A673 (cell line): ENCODE measurements at regions not wholly inside any gene's neighbourhood (a gene's known extent, or its start where the extent isn't known, plus 50 kb on each side); places are given as distances from the start of the nearest gene placed in this dataset.

ENCODE experiments used
- BruUV-seq: library from RNA; stranded (reverse); fragments of 400-500 nt; replicated peaks from 2 replicates; lab custom pipeline; 2021; lab: Mats Ljungman, UMichigan
- CTCF ChIA-PET: fragments of 300-600 bp; sonication (Branson Sonifier 250); formaldehyde crosslinking; loops from one replicate; lab custom pipeline; 2022; ENCODE audit warnings: antibody characterized with exemption; lab: Charles Lee
- POLR2A ChIA-PET: fragments of 300-600 bp; sonication (Branson Sonifier 250); formaldehyde crosslinking; loops from one replicate; lab custom pipeline; 2022; ENCODE audit warnings: antibody characterized with exemption; ENCODE audit not compliant: low non-redundant PET; lab: Charles Lee
- DNase-seq: peaks from one replicate; pipeline ENCODE4 v3.0.0-alpha.2; 2015; ENCODE audit warnings: low spot score
- H3K27ac ChIP-seq: fragments of 200-600 bp; sonication (generic); 2 replicates; pipeline ENCODE4 v1.5.1; 2016; ENCODE audit warnings: mixed run types, low read depth, mild to moderate bottlenecking, mixed read lengths, antibody characterized with exemption, low read length; ENCODE audit not compliant: poor library complexity, severe bottlenecking
- H3K27me3 ChIP-seq: fragments of 200-600 bp; sonication (generic); replicated peaks from 2 replicates; pipeline ENCODE4 v1.6.1; 2017; ENCODE audit warnings: mixed run types, low read depth, mild to moderate bottlenecking, mixed read lengths, antibody characterized with exemption, low read length; ENCODE audit not compliant: insufficient read depth, poor library complexity
- H3K36me3 ChIP-seq: fragments of 200-600 bp; sonication (generic); 2 replicates; pipeline ENCODE4 v1.6.1; 2016; ENCODE audit warnings: mixed run types, mild to moderate bottlenecking, mixed read lengths, antibody characterized with exemption, low read length; ENCODE audit not compliant: insufficient read depth, poor library complexity, severe bottlenecking
- H3K4me1 ChIP-seq: fragments of 200-600 bp; sonication (generic); 2 replicates; pipeline ENCODE4 v1.6.1; 2017; ENCODE audit warnings: mixed run types, mild to moderate bottlenecking, mixed read lengths, antibody characterized with exemption, low read length; ENCODE audit not compliant: insufficient read depth, poor library complexity, severe bottlenecking
- H3K4me3 ChIP-seq: fragments of 200-600 bp; sonication (generic); 2 replicates; pipeline ENCODE4 v1.5.1; 2016; ENCODE audit warnings: low read depth, mixed run types, mild to moderate bottlenecking, mixed read lengths, low read length; ENCODE audit not compliant: poor library complexity, severe bottlenecking
- H3K9me3 ChIP-seq: fragments of 200-600 bp; sonication (generic); 2 replicates; pipeline ENCODE4 v1.6.1; 2016; ENCODE audit warnings: mixed run types, low read depth, mild to moderate bottlenecking, mixed read lengths, antibody characterized with exemption, low read length; ENCODE audit not compliant: poor library complexity, severe bottlenecking
- EZH2 ChIP-seq: fragments of 200-600 bp; sonication (generic); IDR thresholded peaks from 2 replicates; pipeline ENCODE4 v1.6.1; 2017; ENCODE audit warnings: borderline replicate concordance, low read depth, mild to moderate bottlenecking, mixed read lengths, antibody characterized with exemption, low read length; ENCODE audit not compliant: poor library complexity, severe bottlenecking
- intact Hi-C: fragments of 100-400 bp; cut with micrococcal nuclease; formaldehyde crosslinking; loops from one replicate; pipeline ENCODE4 v1.10.0; 2022; ENCODE audit not compliant: unreplicated experiment
- TF ChIP-seq, protein P1 (sequence below): fragments of 300-800, 200-600 bp; sonication (generic); conservative IDR thresholded peaks from 2 replicates; pipeline ENCODE4 v1.5.1; 2017; ENCODE audit warnings: low read depth, mild to moderate bottlenecking, antibody characterized with exemption, low read length, moderate library complexity, mixed read lengths

- no peak for DNase-seq
- Histone ChIP-seq H3K4me3 (no peak overlapping the region), H3K9me3 (peaks cover 5% of the 10 kb centered on the region), H3K27ac (no peak overlapping the region), H3K36me3 (no peaks in the 10 kb centered on the region), H3K27me3 (no peaks in the 10 kb centered on the region), H3K4me1 (no peaks in the 10 kb centered on the region)
- ChIA-PET CTCF (interaction anchor here (1.0 kb wide), 1 partner anchor 9 kb away, joined by 3 read pairs; no protein-coding TSS in a partner anchor), POLR2A (no interaction called here)
- TF ChIP-seq, protein P1, sequence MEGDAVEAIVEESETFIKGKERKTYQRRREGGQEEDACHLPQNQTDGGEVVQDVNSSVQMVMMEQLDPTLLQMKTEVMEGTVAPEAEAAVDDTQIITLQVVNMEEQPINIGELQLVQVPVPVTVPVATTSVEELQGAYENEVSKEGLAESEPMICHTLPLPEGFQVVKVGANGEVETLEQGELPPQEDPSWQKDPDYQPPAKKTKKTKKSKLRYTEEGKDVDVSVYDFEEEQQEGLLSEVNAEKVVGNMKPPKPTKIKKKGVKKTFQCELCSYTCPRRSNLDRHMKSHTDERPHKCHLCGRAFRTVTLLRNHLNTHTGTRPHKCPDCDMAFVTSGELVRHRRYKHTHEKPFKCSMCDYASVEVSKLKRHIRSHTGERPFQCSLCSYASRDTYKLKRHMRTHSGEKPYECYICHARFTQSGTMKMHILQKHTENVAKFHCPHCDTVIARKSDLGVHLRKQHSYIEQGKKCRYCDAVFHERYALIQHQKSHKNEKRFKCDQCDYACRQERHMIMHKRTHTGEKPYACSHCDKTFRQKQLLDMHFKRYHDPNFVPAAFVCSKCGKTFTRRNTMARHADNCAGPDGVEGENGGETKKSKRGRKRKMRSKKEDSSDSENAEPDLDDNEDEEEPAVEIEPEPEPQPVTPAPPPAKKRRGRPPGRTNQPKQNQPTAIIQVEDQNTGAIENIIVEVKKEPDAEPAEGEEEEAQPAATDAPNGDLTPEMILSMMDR: no peak
- TF ChIP-seq EZH2: no peak
- no TSS peak for BruUV-seq
- intact Hi-C loops: no loop called here
These were observed 218.3 kb downstream of the ICOS start for GRCh38 chr2:204154863-204155262.

DNA sequence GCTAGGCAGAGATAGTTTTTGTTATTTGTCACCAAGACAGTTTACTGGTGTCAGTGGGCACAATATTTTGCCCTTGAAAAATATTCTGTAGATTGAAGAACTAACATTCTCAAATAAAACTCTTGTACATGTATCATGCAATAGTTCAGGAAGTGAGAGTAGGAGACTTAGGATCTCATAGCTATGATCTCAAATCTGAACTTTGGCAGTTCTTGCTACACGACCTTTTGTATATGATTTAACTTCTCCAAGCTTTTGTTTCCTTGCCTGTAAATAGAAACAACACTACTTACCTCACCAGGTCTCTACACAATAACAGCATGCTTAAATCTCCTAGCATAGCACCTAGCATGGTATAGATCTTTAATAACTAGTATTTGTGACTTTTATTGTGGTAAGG, 219.9 kb downstream of the ICOS start:
- no TSS peak for BruUV-seq
- CTCF ChIA-PET: no interaction called here
- TF ChIP-seq EZH2: no peak
- TF ChIP-seq, protein P1: no peak
- Histone ChIP-seq H3K9me3 (peaks cover 5% of the 10 kb centered on the region), H3K4me3 (no peak overlapping the region), H3K36me3 (no peaks in the 10 kb centered on the region), H3K27ac (no peak overlapping the region), H3K27me3 (no peaks in the 10 kb centered on the region), H3K4me1 (no peaks in the 10 kb centered on the region)
- DNase-seq: no peak
- POLR2A ChIA-PET: no interaction called here
- intact Hi-C loops: no loop called here

DNA sequence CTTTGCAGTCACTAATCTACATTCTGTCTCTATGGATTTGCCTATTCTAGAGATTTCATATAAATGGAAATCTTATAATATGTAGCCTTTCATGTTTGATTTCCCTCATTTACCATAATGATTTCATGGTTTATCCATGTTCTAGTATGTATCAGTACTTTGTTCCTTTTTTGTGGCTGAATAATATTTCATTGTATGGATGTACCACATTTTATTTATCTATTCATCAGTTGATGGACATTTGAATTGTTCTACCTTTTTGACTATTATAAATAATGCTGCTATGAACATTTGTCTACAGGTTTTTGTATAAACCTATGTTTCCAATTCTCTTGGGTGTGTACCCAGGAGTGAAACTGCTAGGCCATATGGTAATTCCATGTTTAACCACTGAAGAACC, 221.1 kb downstream of the ICOS start:
- H3K27me3 ChIP-seq: no peaks in the 10 kb centered on the region
- no peaks in the 10 kb centered on the region for H3K4me1 ChIP-seq
- intact Hi-C loops: no loop called here
- POLR2A ChIA-PET: no interaction called here
- peaks cover 5% of the 10 kb centered on the region for H3K9me3 ChIP-seq
- DNase-seq: no peak
- BruUV-seq: no TSS peak
- no peaks in the 10 kb centered on the region for H3K36me3 ChIP-seq
- H3K4me3 ChIP-seq: no peak overlapping the region
- H3K27ac ChIP-seq: no peak overlapping the region
- CTCF ChIA-PET: no interaction called here
- TF ChIP-seq EZH2: no peak
- TF ChIP-seq, protein P1: no peak
